ENCODE measurements at regions not wholly inside any gene's neighbourhood (a gene's known extent, or its start where the extent isn't known, plus 50 kb on each side); places are given as distances from the start of the nearest gene placed in this dataset.

DNA sequence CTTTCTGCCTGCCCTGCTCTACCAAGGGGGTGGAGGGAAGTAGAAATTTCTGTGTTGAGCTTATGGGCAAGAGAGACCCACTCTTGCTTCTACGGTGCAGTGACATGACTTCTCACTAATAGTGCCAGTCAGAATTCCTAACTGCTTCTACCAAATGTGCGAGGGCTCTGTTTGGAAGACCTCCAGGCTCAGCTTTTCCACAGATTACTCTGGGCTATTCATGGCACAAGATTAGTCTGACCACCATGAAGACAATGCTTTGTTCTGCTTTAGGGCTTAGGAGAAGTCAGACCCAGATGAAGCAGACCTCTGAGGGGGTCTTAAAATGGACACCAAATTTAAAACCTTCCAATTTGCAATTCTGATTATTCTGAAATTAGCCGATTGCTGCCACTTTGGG is 195.9 kb upstream of the TBC1D5 start:
- Histone ChIP-seq H4K8ac (replicated peaks; ENCODE audit: insufficient read length, low read depth, low read length) (no peak overlapping the region), H3T11ph (ENCODE audit: low read length) (no peak overlapping the region), H3K23ac (ENCODE audit: insufficient read length, low read depth, low read length) (no peak overlapping the region), H3K27ac (ENCODE audit: insufficient read length, low read depth, low read length) (no peak overlapping the region), H2BK120ac (ENCODE audit: low read depth, low read length, poor library complexity, severe bottlenecking) (no peak overlapping the region), H2BK15ac (ENCODE audit: low read depth, low read length) (no peak overlapping the region), H4K91ac (ENCODE audit: insufficient read length, low read depth, low read length) (no peak overlapping the region), H3K14ac (ENCODE audit: insufficient read depth, low read length) (no peak overlapping the region), H3K4me2 (ENCODE audit: insufficient read depth, insufficient read length, low read length) (no peak overlapping the region), H3K9ac (ENCODE audit: extremely low read depth, insufficient read length, low read length) (no peak overlapping the region), H2AFZ (ENCODE audit: low read length) (no peak overlapping the region), H3K56ac (ENCODE audit: insufficient read length, low read depth, low read length) (no peak overlapping the region), H4K20me1 (ENCODE audit: control insufficient read depth, insufficient read depth, insufficient read length) (no peaks in the 10 kb centered on the region), H2BK20ac (ENCODE audit: low read depth, low read length, poor library complexity, severe bottlenecking) (no peak overlapping the region), H3K79me2 (ENCODE audit: insufficient read depth, low read length) (no peaks in the 10 kb centered on the region), H3K23me2 (ENCODE audit: insufficient read length, low read depth, low read length, poor library complexity, severe bottlenecking) (no peaks in the 10 kb centered on the region), H2BK5ac (ENCODE audit: insufficient read length, low read length) (no peak overlapping the region), H3K18ac (ENCODE audit: insufficient read length, low read depth, low read length) (no peak overlapping the region), H3K4me1 (ENCODE audit: insufficient read depth, low read length) (peaks cover 3% of the 10 kb centered on the region; the same call in 1 of the 2 replicates), H3K27me3 (ENCODE audit: insufficient read depth, low read length) (no peaks in the 10 kb centered on the region), H3K9me3 (ENCODE audit: control insufficient read depth, low read depth, low read length) (no peaks in the 10 kb centered on the region), H2BK12ac (ENCODE audit: insufficient read length, low read depth, low read length) (no peak overlapping the region), H3K4ac (ENCODE audit: low read depth, low read length) (no peak overlapping the region), H3K79me1 (ENCODE audit: insufficient read depth, low read depth, low read length, poor library complexity, severe bottlenecking) (no peaks in the 10 kb centered on the region), H2AK5ac (ENCODE audit: insufficient read length, low read length) (no peak overlapping the region), H4K5ac (ENCODE audit: insufficient read length, low read depth, low read length) (no peak overlapping the region)
- DNase-seq = no peak
- Mint-ChIP-seq H3K4me3 (no peak overlapping the region), H3K27me3 (ENCODE audit: low read depth) (no peaks in the 10 kb centered on the region), H3K9me3 (no peaks in the 10 kb centered on the region), H3K36me3 (ENCODE audit: insufficient read depth in 1 of 3, low read depth in 3 of 3) (no peaks in the 10 kb centered on the region), H3K4me1 (peaks cover 6 to 18% of the 10 kb centered on the region in 2 experiments), H3K27ac (peak overlapping the region in 2 of 3 experiments; percentile 57 to 73; a peak in 3 of 7 replicates)
- TF ChIP-seq, protein P1, sequence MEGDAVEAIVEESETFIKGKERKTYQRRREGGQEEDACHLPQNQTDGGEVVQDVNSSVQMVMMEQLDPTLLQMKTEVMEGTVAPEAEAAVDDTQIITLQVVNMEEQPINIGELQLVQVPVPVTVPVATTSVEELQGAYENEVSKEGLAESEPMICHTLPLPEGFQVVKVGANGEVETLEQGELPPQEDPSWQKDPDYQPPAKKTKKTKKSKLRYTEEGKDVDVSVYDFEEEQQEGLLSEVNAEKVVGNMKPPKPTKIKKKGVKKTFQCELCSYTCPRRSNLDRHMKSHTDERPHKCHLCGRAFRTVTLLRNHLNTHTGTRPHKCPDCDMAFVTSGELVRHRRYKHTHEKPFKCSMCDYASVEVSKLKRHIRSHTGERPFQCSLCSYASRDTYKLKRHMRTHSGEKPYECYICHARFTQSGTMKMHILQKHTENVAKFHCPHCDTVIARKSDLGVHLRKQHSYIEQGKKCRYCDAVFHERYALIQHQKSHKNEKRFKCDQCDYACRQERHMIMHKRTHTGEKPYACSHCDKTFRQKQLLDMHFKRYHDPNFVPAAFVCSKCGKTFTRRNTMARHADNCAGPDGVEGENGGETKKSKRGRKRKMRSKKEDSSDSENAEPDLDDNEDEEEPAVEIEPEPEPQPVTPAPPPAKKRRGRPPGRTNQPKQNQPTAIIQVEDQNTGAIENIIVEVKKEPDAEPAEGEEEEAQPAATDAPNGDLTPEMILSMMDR (conservative IDR thresholded peaks at IDR 0.05) = no peak
- WGBS (ENCODE audit: extremely low coverage, insufficient read length, low lambda C conversion rate) = no CpG with 5 or more reads among the region's 3 CpGs
